Kidney (tissue), 13 donors: ENCODE measurements at regions not wholly inside any gene's neighbourhood (a gene's known extent, or its start where the extent isn't known, plus 50 kb on each side); places are given as distances from the start of the nearest gene placed in this dataset.

Source experiments
- DNase-seq, 5 donors: peaks; one replicate each; pipeline ENCODE4 v3.0.0-alpha.2; 2013 to 2020
- FAIRE-seq: peaks from 2 replicates; lab custom pipeline; 2012; peaks lifted over from hg19 to GRCh38; lab: Jason Lieb, UNC
- H3K27ac ChIP-seq, 2 donors: one replicate each; pipeline ENCODE4 v1.7.0; 2013; ENCODE audit warnings: low read depth in 2 of 2, low read length in 2 of 2, inconsistent platforms in 1 of 2
- H3K27me3 ChIP-seq: one replicate; pipeline ENCODE4 v1.7.1; 2013; ENCODE audit warnings: low read length, inconsistent platforms; ENCODE audit not compliant: control insufficient read depth, insufficient read depth
- H3K36me3 ChIP-seq, 3 donors: one replicate each; pipeline versions ENCODE4 v1.7.0 to v1.7.1; 2013; ENCODE audit warnings: low read length in 3 of 3, control low read depth in 1 of 3, inconsistent platforms in 1 of 3; ENCODE audit not compliant: insufficient read depth in 3 of 3, control insufficient read depth in 2 of 3
- H3K4me1 ChIP-seq, 3 donors: one replicate each; pipeline versions ENCODE4 v1.7.0 to v1.7.1; 2013; ENCODE audit warnings: low read length in 3 of 3, inconsistent platforms in 1 of 3, low read depth in 1 of 3; ENCODE audit not compliant: control insufficient read depth in 2 of 3, insufficient read depth in 2 of 3
- H3K4me3 ChIP-seq, 3 donors: one replicate each; pipeline versions ENCODE4 v1.7.0 to v1.8.1; 2013; ENCODE audit warnings: low read length in 3 of 3, control low read depth in 1 of 3, inconsistent platforms in 1 of 3
- H3K9ac ChIP-seq, 3 donors: one replicate each; pipeline versions ENCODE4 v1.7.0 to v1.7.1; 2013; ENCODE audit warnings: low read length in 3 of 3, control low read depth in 1 of 3, inconsistent platforms in 1 of 3
- H3K9me3 ChIP-seq, 3 donors: one replicate each; pipeline versions ENCODE4 v1.7.0 to v1.7.1; 2013; ENCODE audit warnings: low read length in 3 of 3, control low read depth in 1 of 3, inconsistent platforms in 1 of 3; ENCODE audit not compliant: control insufficient read depth in 2 of 3, insufficient read depth in 1 of 3
- intact Hi-C: fragments of 100-400 bp; cut with DNase I; formaldehyde crosslinking; loops from one replicate; pipeline ENCODE4 v1.11.1; 2022
- TF ChIP-seq, protein P1 (sequence below): IDR thresholded peaks from 3 replicates; pipeline ENCODE4 v1.5.1; 2012; ENCODE audit warnings: mild to moderate bottlenecking, moderate library complexity, borderline replicate concordance; ENCODE audit not compliant: insufficient read depth; ENCODE audit errors: extremely low read depth
- donor health status: control.
- donor health status: control.
- donor health status: control.
- donor health status: control.
- donor health status: control.
- donor health status: DM: yes; HTN: yes; CAD: no.
- donor health status: Normal renal cell carcinoma (clear cell type).

DNA sequence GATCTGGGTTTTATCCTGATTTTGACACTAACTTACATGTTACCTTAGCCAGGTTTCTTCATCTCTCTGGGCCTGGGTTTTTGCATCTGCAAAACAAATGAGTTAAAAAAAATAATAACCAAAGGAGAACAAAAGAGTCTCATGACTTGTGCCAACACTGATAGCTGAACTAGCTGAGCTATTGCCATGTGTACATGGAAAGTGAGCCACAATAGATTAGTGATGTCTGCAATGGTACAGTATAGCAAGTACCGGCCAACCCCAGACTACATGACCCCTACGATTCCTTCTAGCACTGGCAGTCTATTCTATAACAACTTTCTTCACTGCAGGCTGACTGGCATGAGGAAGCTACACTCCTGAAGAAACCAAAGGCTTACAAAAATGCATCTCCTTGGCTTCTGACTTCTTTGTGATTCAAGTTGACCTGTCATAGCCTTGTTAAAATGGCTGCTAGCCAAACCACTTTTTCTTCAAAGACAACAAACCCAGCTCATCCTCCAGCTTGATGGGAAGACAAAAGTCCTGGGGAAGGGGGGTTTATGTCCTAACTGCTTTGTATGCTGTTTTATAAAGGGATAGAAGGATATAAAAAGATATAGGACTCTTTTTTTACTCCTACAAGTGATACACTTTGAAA lies 123.7 kb downstream of the DAD1 start:
- H3K36me3 ChIP-seq: no peaks in the 10 kb centered on the region
- intact Hi-C loops: no loop called here
- H3K4me1 ChIP-seq: no peaks in the 10 kb centered on the region
- H3K27ac ChIP-seq: no peak overlapping the region
- no peaks in the 10 kb centered on the region for H3K9me3 ChIP-seq
- H3K9ac ChIP-seq: no peak overlapping the region
- FAIRE-seq (no peak), DNase-seq (no peak)
- no peak overlapping the region for H3K4me3 ChIP-seq
- TF ChIP-seq, protein P1, sequence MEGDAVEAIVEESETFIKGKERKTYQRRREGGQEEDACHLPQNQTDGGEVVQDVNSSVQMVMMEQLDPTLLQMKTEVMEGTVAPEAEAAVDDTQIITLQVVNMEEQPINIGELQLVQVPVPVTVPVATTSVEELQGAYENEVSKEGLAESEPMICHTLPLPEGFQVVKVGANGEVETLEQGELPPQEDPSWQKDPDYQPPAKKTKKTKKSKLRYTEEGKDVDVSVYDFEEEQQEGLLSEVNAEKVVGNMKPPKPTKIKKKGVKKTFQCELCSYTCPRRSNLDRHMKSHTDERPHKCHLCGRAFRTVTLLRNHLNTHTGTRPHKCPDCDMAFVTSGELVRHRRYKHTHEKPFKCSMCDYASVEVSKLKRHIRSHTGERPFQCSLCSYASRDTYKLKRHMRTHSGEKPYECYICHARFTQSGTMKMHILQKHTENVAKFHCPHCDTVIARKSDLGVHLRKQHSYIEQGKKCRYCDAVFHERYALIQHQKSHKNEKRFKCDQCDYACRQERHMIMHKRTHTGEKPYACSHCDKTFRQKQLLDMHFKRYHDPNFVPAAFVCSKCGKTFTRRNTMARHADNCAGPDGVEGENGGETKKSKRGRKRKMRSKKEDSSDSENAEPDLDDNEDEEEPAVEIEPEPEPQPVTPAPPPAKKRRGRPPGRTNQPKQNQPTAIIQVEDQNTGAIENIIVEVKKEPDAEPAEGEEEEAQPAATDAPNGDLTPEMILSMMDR: no peak
- no peaks in the 10 kb centered on the region for H3K27me3 ChIP-seq

DNA sequence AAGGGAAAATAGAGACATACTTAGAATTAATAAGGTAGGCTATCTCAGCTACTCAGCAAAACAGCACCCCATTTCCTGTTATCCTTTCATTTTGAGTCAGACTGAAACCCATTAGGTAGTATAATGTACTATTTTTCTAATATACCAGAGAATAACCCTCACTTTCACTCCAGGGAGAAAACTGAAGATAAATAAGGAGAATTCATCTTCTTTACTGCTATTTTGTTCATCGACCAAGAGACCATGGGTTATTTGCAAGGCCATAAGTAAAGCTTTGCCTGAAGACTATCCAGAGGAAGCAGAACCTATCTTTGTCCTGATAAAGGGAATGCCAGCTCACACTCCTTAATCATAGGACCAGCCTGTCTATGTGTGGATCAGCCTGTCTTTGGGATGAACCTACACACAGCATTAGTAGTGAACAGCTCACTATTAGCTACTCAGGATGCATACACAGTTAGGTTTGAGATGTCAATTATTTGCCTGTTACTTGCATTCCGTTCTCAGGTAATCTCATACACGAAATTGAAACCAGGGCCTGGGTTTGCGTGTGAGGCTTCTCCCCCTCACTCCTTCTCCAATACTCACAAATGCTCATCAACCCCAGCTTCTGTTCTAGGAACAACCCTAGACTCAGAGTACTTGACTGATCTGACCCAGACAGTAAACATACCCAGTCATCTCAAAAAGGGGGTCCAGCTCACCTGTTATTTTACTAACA lies 124.4 kb downstream of the DAD1 start:
- H3K27me3 ChIP-seq: no peaks in the 10 kb centered on the region
- no peaks in the 10 kb centered on the region for H3K9me3 ChIP-seq
- no peak for FAIRE-seq

DNA sequence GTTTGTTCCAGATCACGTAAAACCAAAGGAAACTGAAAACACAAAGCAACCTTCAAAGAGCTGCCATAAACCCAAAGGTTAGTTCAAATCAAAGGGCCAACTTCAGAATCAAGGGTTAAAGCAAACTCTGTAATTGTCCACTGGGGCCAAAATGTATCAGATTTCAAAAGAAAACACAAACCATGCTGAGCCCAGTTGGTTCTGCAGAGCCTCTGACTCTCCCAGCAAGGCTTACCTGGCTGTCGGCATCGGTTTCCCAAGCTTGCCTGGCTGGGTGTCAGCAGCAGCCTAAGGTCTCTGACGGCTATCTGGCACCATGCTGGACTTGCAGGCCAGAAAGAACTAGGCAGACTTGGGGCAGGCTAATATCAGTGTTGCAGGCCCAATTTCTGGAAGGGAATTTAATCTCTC lies 125.3 kb downstream of the DAD1 start:
- TF ChIP-seq, protein P1: no peak
- no peak overlapping the region for H3K9ac ChIP-seq
- DNase-seq (no peak), FAIRE-seq (no peak)
- H3K27me3 ChIP-seq: no peaks in the 10 kb centered on the region
- intact Hi-C loops: no loop called here
- no peaks in the 10 kb centered on the region for H3K9me3 ChIP-seq
- no peaks in the 10 kb centered on the region for H3K4me1 ChIP-seq
- H3K36me3 ChIP-seq: no peaks in the 10 kb centered on the region
- H3K27ac ChIP-seq: no peak overlapping the region
- no peak overlapping the region for H3K4me3 ChIP-seq

More for the DNA sequence above, 124.4 kb downstream of the DAD1 start:
- H3K4me1 ChIP-seq: no peaks in the 10 kb centered on the region
- TF ChIP-seq, protein P1: no peak
- H3K36me3 ChIP-seq: no peaks in the 10 kb centered on the region
- DNase-seq: no peak
- H3K9ac ChIP-seq: no peak overlapping the region
- H3K4me3 ChIP-seq: no peak overlapping the region
- H3K27ac ChIP-seq: no peak overlapping the region
- intact Hi-C loops: no loop called here
